GM19324 (cell line): ENCODE measurements at regions not wholly inside any gene's neighbourhood (a gene's known extent, or its start where the extent isn't known, plus 50 kb on each side); places are given as distances from the start of the nearest gene placed in this dataset.
A peak's percentile ranks its signal among the peaks of the same experiment; 100 is the strongest.

Experiments
- ATAC-seq: cut with Tn5 transposase; IDR thresholded peaks from one replicate; pipeline ENCODE4 v1.9.1; 2021; ENCODE audit warnings: mild to moderate bottlenecking, moderate library complexity; ENCODE audit not compliant: unreplicated experiment, low FRiP score

GRCh38 chr5:82666312-82666711 lies 388.2 kb upstream of the RPS23 start:
- ATAC-seq = no peak

GRCh38 chr5:82664732-82665131 lies 386.6 kb upstream of the RPS23 start:
- no peak for ATAC-seq

GRCh38 chr5:82663225-82663624 lies 385.1 kb upstream of the RPS23 start:
- ATAC-seq = no peak

- no peak for ATAC-seq
These were observed 384.2 kb upstream of the RPS23 start for GRCh38 chr5:82662340-82662739.

GRCh38 chr5:82661933-82662332 lies 383.8 kb upstream of the RPS23 start:
- ATAC-seq = no peak

GRCh38 chr5:82661462-82661861 lies 383.3 kb upstream of the RPS23 start:
- no peak for ATAC-seq

GRCh38 chr5:82659115-82659514 lies 381.0 kb upstream of the RPS23 start:
- no peak for ATAC-seq

GRCh38 chr5:82657033-82657699 lies 379.0 kb upstream of the RPS23 start:
- no peak for ATAC-seq

- ATAC-seq = no peak
These were observed 378.2 kb upstream of the RPS23 start for GRCh38 chr5:82656341-82656761.

GRCh38 chr5:82655078-82655477 lies 376.9 kb upstream of the RPS23 start:
- no peak for ATAC-seq

- ATAC-seq = no peak
These were observed 371.8 kb upstream of the RPS23 start for GRCh38 chr5:82649943-82650342.

- ATAC-seq = no peak
These were observed 366.6 kb upstream of the RPS23 start for GRCh38 chr5:82644766-82645165.

GRCh38 chr5:82644229-82644628 lies 366.1 kb upstream of the RPS23 start:
- ATAC-seq = no peak

GRCh38 chr5:82642313-82642712 lies 364.2 kb upstream of the RPS23 start:
- ATAC-seq = no peak

- ATAC-seq = peak; percentile 72
These were observed 363.3 kb upstream of the RPS23 start for GRCh38 chr5:82641331-82642003.

GRCh38 chr5:82640916-82641315 lies 362.8 kb upstream of the RPS23 start:
- ATAC-seq = no peak

- no peak for ATAC-seq
These were observed 361.4 kb upstream of the RPS23 start for GRCh38 chr5:82639393-82640144.

- ATAC-seq = no peak
These were observed 358.4 kb upstream of the RPS23 start for GRCh38 chr5:82636591-82636990.

GRCh38 chr5:82635561-82636288 lies 357.6 kb upstream of the RPS23 start:
- peak; percentile 71 for ATAC-seq

GRCh38 chr5:82628364-82628910 lies 350.3 kb upstream of the RPS23 start:
- no peak for ATAC-seq
